Spleen (tissue), 7 donors: ENCODE measurements at regions not wholly inside any gene's neighbourhood (a gene's known extent, or its start where the extent isn't known, plus 50 kb on each side); places are given as distances from the start of the nearest gene placed in this dataset.

Experiments used
- CTCF ChIP-seq, 11 experiments: fragments of 200-600 bp in 7 of 11; fragments of 450-650 bp in 4 of 11; sonication (generic) in 4 of 11; IDR thresholded peaks in 8 of 11; conservative IDR thresholded peaks in 3 of 11; 1 replicate in 7 of 11; 2 replicates in 4 of 11; pipeline versions ENCODE4 v1.4.0 to v1.8.0; 2016 to 2021; ENCODE audit warnings: antibody characterized with exemption in 11 of 11, inconsistent platforms in 4 of 11, mild to moderate bottlenecking in 1 of 11
- POLR2A ChIP-seq, 3 donors: fragments of 450-650 bp; IDR thresholded peaks; one replicate each; pipeline ENCODE4 v1.5.1; 2017; ENCODE audit warnings: antibody characterized with exemption in 3 of 3, mild to moderate bottlenecking in 1 of 3
- donor health status: DM: no; HTN: no; CAD: no; lungs with moderate emphysema.
- donor health status: DM: no; HTN: no; CAD: no.
- donor health status: DM: no; HTN: no; CAD: no.

GRCh38 chr5:126138281-126138931, 284.8 kb upstream of the GRAMD2B start:
- TF ChIP-seq CTCF (IDR thresholded peaks at IDR 0.05 in 8 of 11, conservative IDR thresholded peaks at IDR 0.05 in 3 of 11) (no peak), POLR2A (IDR thresholded peaks at IDR 0.05) (no peak)
